Activated naive CD4-positive, alpha-beta T cell treated with anti-CD3 and anti-CD28 coated beads for 36 hours (primary cell): ENCODE measurements at regions not wholly inside any gene's neighbourhood (a gene's known extent, or its start where the extent isn't known, plus 50 kb on each side); places are given as distances from the start of the nearest gene placed in this dataset.

Source experiments
- CTCF ChIA-PET: fragments of 350-600 bp; sonication (Branson Sonifier 250); formaldehyde crosslinking; loops from one replicate; lab custom pipeline; 2021; ENCODE audit warnings: antibody characterized with exemption; lab: Charles Lee
- DNase-seq: peaks from one replicate; pipeline ENCODE4 v3.0.0-alpha.2; 2020
- H3K27ac Mint-ChIP-seq: one replicate; pipeline ENCODE4 v1.8.0; 2021; ENCODE audit warnings: mild to moderate bottlenecking, mixed read lengths
- H3K27me3 Mint-ChIP-seq: one replicate; pipeline ENCODE4 v1.8.0; 2021; ENCODE audit warnings: low read depth, mixed read lengths
- H3K36me3 Mint-ChIP-seq: one replicate; pipeline ENCODE4 v1.8.0; 2021; ENCODE audit warnings: low read depth, mixed read lengths
- H3K4me1 Mint-ChIP-seq: one replicate; pipeline ENCODE4 v1.8.0; 2021; ENCODE audit warnings: low read depth, mixed read lengths
- H3K4me3 Mint-ChIP-seq: one replicate; pipeline ENCODE4 v1.8.0; 2021; ENCODE audit warnings: mild to moderate bottlenecking, moderate library complexity, mixed read lengths
- H3K9me3 Mint-ChIP-seq: one replicate; pipeline ENCODE4 v1.8.0; 2021; ENCODE audit warnings: mixed read lengths
- intact Hi-C: fragments of 100-400 bp; cut with micrococcal nuclease; formaldehyde crosslinking; loops from one replicate; pipeline ENCODE4 v1.15.1; 2023

GRCh38 chr11:25891960-25892359 is 440.0 kb upstream of the ANO3 start:
- Mint-ChIP-seq H3K27me3 (no peaks in the 10 kb centered on the region), H3K4me1 (no peaks in the 10 kb centered on the region), H3K4me3 (no peak overlapping the region), H3K36me3 (no peaks in the 10 kb centered on the region), H3K9me3 (no peaks in the 10 kb centered on the region), H3K27ac (no peak overlapping the region)
- DNase-seq: no peak
- intact Hi-C loops: no loop called here
- CTCF ChIA-PET: no interaction called here

GRCh38 chr11:25899617-25900160 is 432.2 kb upstream of the ANO3 start:
- H3K4me3 Mint-ChIP-seq: no peak overlapping the region
- no peaks in the 10 kb centered on the region for H3K27me3 Mint-ChIP-seq
- no peaks in the 10 kb centered on the region for H3K4me1 Mint-ChIP-seq
- DNase-seq: no peak
- H3K36me3 Mint-ChIP-seq: no peaks in the 10 kb centered on the region
- CTCF ChIA-PET: no interaction called here
- H3K9me3 Mint-ChIP-seq: peaks cover under 1% of the 10 kb centered on the region
- H3K27ac Mint-ChIP-seq: no peak overlapping the region
- intact Hi-C loops: no loop called here

GRCh38 chr11:25900814-25901213 is 431.1 kb upstream of the ANO3 start:
- H3K27ac Mint-ChIP-seq: no peak overlapping the region
- H3K36me3 Mint-ChIP-seq: no peaks in the 10 kb centered on the region
- no peaks in the 10 kb centered on the region for H3K4me1 Mint-ChIP-seq
- H3K27me3 Mint-ChIP-seq: no peaks in the 10 kb centered on the region
- intact Hi-C loops: no loop called here
- H3K4me3 Mint-ChIP-seq: no peak overlapping the region
- H3K9me3 Mint-ChIP-seq: peaks cover 2% of the 10 kb centered on the region
- DNase-seq: no peak
- CTCF ChIA-PET: no interaction called here

GRCh38 chr11:25901415-25901814 is 430.5 kb upstream of the ANO3 start:
- H3K4me1 Mint-ChIP-seq: no peaks in the 10 kb centered on the region
- no peak overlapping the region for H3K27ac Mint-ChIP-seq
- intact Hi-C loops: no loop called here
- no peaks in the 10 kb centered on the region for H3K27me3 Mint-ChIP-seq
- peaks cover 2% of the 10 kb centered on the region for H3K9me3 Mint-ChIP-seq
- no peaks in the 10 kb centered on the region for H3K36me3 Mint-ChIP-seq
- H3K4me3 Mint-ChIP-seq: no peak overlapping the region
- DNase-seq: no peak
- CTCF ChIA-PET: no interaction called here

- Mint-ChIP-seq H3K27ac (no peak overlapping the region), H3K27me3 (no peaks in the 10 kb centered on the region), H3K36me3 (no peaks in the 10 kb centered on the region), H3K9me3 (peaks cover 2% of the 10 kb centered on the region), H3K4me3 (no peak overlapping the region), H3K4me1 (no peaks in the 10 kb centered on the region)
- CTCF ChIA-PET: no interaction called here
- intact Hi-C loops: no loop called here
- DNase-seq: no peak
These were observed 429.5 kb upstream of the ANO3 start for GRCh38 chr11:25902476-25902875.

GRCh38 chr11:25908726-25909125 is 423.2 kb upstream of the ANO3 start:
- intact Hi-C loops: no loop called here
- Mint-ChIP-seq H3K27ac (no peak overlapping the region), H3K36me3 (no peaks in the 10 kb centered on the region), H3K9me3 (peaks cover 2% of the 10 kb centered on the region), H3K4me3 (no peak overlapping the region), H3K4me1 (no peaks in the 10 kb centered on the region), H3K27me3 (no peaks in the 10 kb centered on the region)
- no peak for DNase-seq
- CTCF ChIA-PET: interaction anchor here (0.7 kb wide), 1 partner anchor 684 kb away, joined by 3 read pairs; no protein-coding TSS in a partner anchor

- Mint-ChIP-seq H3K4me1 (no peaks in the 10 kb centered on the region), H3K9me3 (no peaks in the 10 kb centered on the region), H3K36me3 (no peaks in the 10 kb centered on the region), H3K27ac (no peak overlapping the region), H3K4me3 (no peak overlapping the region), H3K27me3 (no peaks in the 10 kb centered on the region)
- CTCF ChIA-PET: no interaction called here
- DNase-seq: no peak
- intact Hi-C loops: no loop called here
These were observed 421.8 kb upstream of the ANO3 start for GRCh38 chr11:25910086-25910485.

GRCh38 chr11:25920356-25920755 is 411.6 kb upstream of the ANO3 start:
- Mint-ChIP-seq H3K36me3 (no peaks in the 10 kb centered on the region), H3K4me1 (no peaks in the 10 kb centered on the region), H3K4me3 (no peak overlapping the region), H3K9me3 (peaks cover 21% of the 10 kb centered on the region), H3K27me3 (no peaks in the 10 kb centered on the region), H3K27ac (no peak overlapping the region)
- no peak for DNase-seq
- intact Hi-C loops: no loop called here
- CTCF ChIA-PET: no interaction called here

- intact Hi-C loops: no loop called here
- no peak for DNase-seq
- no peaks in the 10 kb centered on the region for H3K36me3 Mint-ChIP-seq
These were observed 407.3 kb upstream of the ANO3 start for GRCh38 chr11:25924586-25924985.

GRCh38 chr11:25925359-25925758 is 406.6 kb upstream of the ANO3 start:
- no peak for DNase-seq
- H3K36me3 Mint-ChIP-seq: no peaks in the 10 kb centered on the region
- no peaks in the 10 kb centered on the region for H3K27me3 Mint-ChIP-seq
- H3K27ac Mint-ChIP-seq: no peak overlapping the region
- CTCF ChIA-PET: no interaction called here
- no peaks in the 10 kb centered on the region for H3K4me1 Mint-ChIP-seq
- no peak overlapping the region for H3K4me3 Mint-ChIP-seq
- H3K9me3 Mint-ChIP-seq: peaks cover 19% of the 10 kb centered on the region
- intact Hi-C loops: no loop called here

More at GRCh38 chr11:25924586-25924985, 407.3 kb upstream of the ANO3 start:
- no peak overlapping the region for H3K4me3 Mint-ChIP-seq
- CTCF ChIA-PET: no interaction called here
- H3K27me3 Mint-ChIP-seq: no peaks in the 10 kb centered on the region
- H3K9me3 Mint-ChIP-seq: peaks cover 21% of the 10 kb centered on the region
- no peak overlapping the region for H3K27ac Mint-ChIP-seq
- H3K4me1 Mint-ChIP-seq: no peaks in the 10 kb centered on the region

GRCh38 chr11:25927411-25927953 is 404.4 kb upstream of the ANO3 start:
- intact Hi-C loops: no loop called here
- CTCF ChIA-PET: no interaction called here
- H3K27me3 Mint-ChIP-seq: no peaks in the 10 kb centered on the region
- no peaks in the 10 kb centered on the region for H3K36me3 Mint-ChIP-seq
- H3K4me3 Mint-ChIP-seq: no peak overlapping the region
- DNase-seq: no peak
- peaks cover 16% of the 10 kb centered on the region for H3K9me3 Mint-ChIP-seq
- H3K27ac Mint-ChIP-seq: no peak overlapping the region
- no peaks in the 10 kb centered on the region for H3K4me1 Mint-ChIP-seq

GRCh38 chr11:25928076-25928475 is 403.9 kb upstream of the ANO3 start:
- H3K9me3 Mint-ChIP-seq: peaks cover 13% of the 10 kb centered on the region
- H3K27ac Mint-ChIP-seq: no peak overlapping the region
- no peaks in the 10 kb centered on the region for H3K27me3 Mint-ChIP-seq
- no peak for DNase-seq
- intact Hi-C loops: no loop called here
- H3K4me1 Mint-ChIP-seq: no peaks in the 10 kb centered on the region
- no peaks in the 10 kb centered on the region for H3K36me3 Mint-ChIP-seq
- H3K4me3 Mint-ChIP-seq: no peak overlapping the region
- CTCF ChIA-PET: no interaction called here

- H3K4me3 Mint-ChIP-seq: no peak overlapping the region
- no peaks in the 10 kb centered on the region for H3K36me3 Mint-ChIP-seq
- no peak overlapping the region for H3K27ac Mint-ChIP-seq
- no peaks in the 10 kb centered on the region for H3K27me3 Mint-ChIP-seq
- H3K9me3 Mint-ChIP-seq: peaks cover 7% of the 10 kb centered on the region
- intact Hi-C loops: no loop called here
- CTCF ChIA-PET: no interaction called here
- H3K4me1 Mint-ChIP-seq: no peaks in the 10 kb centered on the region
- DNase-seq: no peak
These were observed 393.0 kb upstream of the ANO3 start for GRCh38 chr11:25938952-25939351.
